Right ventricle myocardium superior (tissue), 1 donor: ENCODE measurements at regions not wholly inside any gene's neighbourhood (a gene's known extent, or its start where the extent isn't known, plus 50 kb on each side); places are given as distances from the start of the nearest gene placed in this dataset.

Experiments
- ATAC-seq: fragments of 200-7000 bp; cut with Tn5 transposase; one replicate; pipeline ENCODE4 v1.9.1; 2020; ENCODE audit warnings: mild to moderate bottlenecking; ENCODE audit not compliant: poor library complexity
- DNase-seq: peaks from one replicate; pipeline ENCODE4 v3.0.0-alpha.2; 2020
- intact Hi-C: fragments of 100-400 bp; cut with DNase I; formaldehyde crosslinking; loops from one replicate; pipeline ENCODE4 v1.11.2; 2022
- donor health status: DM: no; HTN: yes; CAD: no; lungs with severe emphysema.

DNA sequence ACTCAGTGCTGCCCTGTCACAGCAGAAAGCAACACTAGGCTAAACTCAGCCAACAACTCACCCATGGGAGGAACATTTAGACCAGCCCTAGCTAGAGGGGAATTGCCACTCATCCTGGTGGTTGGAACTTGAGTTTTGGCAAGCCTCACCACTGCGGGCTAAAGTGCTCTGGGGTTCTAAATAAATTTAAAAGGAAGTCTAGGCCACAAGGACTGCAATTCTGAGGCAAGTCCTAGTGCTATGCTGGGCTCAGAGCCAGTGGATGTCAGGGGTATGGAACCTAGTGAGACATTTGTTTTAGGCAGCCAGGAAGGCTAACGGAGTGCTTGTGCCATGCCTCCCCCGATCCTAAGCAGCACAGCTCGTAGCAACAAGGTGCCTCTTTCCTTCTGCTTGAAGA lies 78.0 kb downstream of the RGS13 start:
- ATAC-seq: no peak
- intact Hi-C loops: no loop called here
- DNase-seq: no peak

DNA sequence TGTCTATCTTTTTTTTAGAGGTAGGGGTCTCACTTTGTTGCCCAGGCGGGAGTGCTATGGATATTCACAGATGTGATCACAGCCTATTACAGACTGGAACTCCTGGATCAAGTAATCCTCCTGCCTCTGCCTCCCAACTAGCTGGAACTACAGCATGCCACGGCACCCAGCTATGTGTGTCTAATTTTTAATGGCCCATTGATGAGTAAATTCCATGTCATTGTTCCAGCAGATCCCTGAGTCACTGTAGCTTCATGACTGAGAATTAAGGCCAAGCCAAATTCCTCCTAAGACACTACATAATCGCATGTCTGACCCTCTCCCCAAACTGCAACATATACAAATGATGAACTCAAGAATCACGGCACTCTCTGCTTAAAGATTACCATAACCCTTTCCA lies 84.2 kb upstream of the RGS2 start:
- ATAC-seq (no peak), DNase-seq (no peak)
- intact Hi-C loops: no loop called here

DNA sequence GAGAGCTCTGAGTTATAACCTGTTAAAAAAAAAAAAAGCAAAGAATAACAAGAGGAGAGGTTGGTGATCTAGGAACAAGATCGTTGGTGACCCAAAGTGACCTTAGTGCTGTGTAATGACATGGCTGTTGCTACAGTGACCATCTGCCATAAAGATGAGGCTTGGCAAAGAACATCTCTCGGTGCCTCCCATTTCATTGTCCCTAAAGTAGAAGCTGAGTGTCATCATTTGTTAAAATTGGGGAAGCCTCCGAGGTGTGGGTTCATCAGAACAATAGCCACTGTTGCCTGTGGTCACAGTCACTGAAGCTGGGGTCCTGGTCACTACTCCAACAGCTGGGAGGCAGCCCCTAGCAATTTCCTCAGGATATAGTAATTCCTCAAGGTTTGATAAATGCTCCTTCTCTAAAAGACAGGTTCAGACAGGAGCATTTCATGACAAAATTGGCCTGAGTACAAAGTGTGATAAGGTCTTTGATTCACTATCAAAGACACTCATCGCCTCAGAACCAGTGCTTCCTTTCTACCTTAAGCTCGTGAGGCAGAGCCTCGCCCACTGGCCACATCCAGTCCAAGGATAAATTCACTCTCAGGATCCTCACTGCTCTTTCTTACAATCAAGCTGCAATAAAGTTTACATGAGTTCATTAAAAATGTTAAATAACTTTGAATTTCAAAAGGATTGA lies 81.9 kb upstream of the RGS2 start:
- no peak for DNase-seq
- intact Hi-C loops: no loop called here
- ATAC-seq: no peak

DNA sequence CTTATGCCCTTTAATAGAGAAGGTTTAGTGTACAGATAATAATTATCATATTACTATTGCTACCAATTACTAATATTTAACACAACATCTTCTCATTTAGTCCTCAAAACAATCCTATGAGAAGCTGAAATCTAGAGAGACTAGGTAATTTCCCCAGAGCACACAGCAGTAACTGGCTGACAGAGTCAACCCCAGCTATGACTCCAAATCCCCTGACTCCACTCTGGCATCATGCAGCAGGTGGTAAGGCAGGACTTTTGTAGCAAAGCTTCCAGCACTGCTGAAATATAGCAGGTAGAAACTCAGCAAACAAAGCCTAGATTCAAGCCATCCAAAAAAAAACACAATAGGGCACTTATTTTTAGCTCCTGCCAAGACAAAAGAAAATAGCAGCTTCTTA lies 79.3 kb upstream of the RGS2 start:
- intact Hi-C loops: no loop called here
- ATAC-seq (peak; percentile 64), DNase-seq (no peak)

DNA sequence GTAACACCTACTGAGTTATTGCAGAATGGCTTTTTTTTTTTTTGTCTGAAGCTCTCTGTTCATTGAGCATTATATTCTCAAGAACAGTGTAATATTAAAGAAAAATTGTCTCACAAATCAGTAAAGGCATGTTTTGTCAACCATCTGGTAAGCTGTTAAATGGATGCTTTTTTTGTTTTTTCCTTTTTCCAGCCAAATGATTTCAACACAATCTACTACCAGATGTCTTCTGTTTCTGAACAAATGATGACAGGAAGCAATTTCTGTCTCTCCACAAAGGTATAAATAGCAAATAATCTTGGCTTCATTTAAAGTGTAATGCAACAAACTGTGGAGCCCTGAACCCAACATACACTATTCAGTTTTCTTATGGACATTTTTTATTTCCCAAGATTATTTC lies 78.6 kb upstream of the RGS2 start:
- intact Hi-C loops: no loop called here
- DNase-seq: no peak
- ATAC-seq: peak; percentile 75

DNA sequence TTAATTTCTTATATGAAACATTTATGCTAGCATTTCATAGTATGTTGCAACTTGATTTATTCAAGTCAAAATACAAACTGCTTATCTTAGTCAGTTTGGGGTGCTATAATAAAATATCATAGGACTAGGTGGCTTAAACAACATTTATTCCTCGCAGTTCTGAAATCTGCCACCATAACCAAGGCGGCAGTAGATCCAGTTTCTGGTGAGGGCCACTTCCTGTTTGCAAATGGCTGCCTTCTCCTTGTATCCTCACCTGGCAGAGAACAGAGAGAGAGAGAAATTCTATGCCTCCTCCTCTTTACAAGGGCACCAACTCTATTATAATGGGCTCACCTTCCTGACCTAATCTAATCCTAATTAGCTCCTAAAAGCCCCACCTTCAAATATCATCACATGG lies 76.1 kb upstream of the RGS2 start:
- intact Hi-C loops: no loop called here
- DNase-seq (no peak), ATAC-seq (no peak)

DNA sequence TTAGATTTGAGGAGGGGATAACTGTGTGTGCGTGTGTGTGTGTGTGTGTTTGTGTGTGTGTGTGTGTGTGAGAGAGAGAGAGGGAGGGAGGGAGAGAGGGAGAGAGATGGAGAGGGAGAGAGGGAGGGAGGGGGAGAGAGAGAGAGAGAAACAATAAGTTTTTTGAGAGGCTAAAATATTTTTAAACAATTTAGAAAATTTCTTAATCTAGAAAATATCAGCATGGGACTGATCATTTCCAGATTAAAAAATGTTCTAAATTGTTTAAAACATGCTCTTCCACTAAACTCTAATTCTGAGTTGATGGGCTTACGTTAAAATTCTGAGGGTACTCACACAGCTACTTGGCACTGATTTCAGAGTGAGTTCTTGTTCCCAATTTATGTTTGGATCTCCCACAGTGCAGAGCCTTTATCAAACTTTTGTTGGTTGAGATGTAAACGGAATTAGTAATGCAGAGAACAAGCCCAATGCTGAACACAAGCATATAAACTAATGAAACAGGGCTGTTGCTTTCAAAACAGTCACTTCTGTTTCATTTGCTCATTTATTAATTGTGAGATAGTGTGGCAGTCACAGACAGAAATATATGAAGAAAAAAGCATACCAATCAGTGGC lies 73.4 kb upstream of the RGS2 start:
- intact Hi-C loops: no loop called here
- ATAC-seq (no peak), DNase-seq (no peak)

DNA sequence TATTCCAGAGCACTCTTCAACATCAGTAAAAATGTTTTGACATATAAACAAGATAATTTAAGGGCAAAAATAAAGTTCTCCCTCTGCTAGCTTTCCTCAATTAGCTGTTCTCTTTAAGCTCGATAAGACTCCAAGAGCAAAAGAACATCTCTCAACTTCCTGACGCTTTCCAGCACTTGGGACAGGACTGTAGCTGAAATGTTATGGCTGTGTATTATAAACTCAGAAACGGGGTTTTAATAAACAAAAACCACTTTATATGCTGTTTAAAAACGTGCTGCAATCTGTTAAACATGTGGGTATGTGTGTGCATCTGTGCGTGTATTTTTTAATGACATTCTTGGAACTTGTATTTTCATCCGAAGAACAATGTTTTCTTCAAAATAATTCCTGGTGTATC lies 71.5 kb upstream of the RGS2 start:
- ATAC-seq: no peak
- intact Hi-C loops: no loop called here

DNA sequence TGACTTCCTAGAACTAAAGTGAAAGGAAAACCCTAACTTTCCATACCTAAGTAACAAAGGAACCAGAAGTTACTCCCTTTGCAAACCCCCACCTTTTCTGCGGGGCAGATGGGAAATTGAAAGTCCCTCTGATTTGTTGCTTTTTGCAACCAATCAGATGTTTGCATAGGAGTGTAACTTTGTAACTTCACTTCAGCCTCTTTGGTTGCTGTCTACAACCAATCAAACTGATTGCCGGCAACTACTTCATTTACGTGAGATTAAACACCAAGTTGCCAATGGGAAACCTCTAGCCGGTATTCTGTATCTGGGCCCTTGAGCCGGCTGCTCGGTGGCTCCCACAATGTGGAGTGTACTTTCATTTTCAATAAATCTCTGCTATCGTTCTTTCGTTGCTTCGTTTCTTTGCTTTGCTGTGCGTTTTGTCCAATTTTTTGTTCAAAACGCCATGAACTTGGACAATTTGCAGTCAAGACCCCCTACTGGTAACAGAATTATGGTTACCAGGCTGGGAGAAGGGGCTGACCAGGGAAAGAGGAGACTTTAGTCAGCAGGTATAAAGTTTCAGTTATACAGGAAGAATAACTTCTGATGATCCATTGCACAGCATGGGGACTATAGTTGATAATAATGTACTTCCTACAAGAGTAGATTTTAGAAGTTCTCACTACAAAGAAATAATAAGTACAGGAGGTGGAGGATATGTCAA lies 69.2 kb upstream of the RGS2 start:
- no peak for ATAC-seq
- DNase-seq: no peak
- intact Hi-C loops: no loop called here

More for the DNA sequence above, 71.5 kb upstream of the RGS2 start:
- DNase-seq: no peak

DNA sequence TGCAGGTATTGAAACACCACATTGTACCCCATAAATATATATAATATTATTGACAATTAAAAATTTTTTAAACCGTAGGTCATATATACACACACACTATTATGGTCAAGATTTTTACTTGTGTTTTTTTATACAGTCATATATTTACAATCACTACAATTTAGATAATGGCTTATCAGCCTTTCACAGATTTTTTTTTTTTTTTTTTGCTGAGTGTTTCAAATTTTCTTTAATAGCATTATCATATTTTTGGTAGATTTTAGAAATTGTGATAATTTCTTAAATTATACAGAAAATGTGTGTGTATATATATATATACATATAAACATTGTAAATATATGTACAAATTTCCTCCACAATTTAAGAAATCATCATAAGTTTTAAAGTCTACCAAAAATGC lies 68.6 kb upstream of the RGS2 start:
- ATAC-seq (no peak), DNase-seq (no peak)
- intact Hi-C loops: no loop called here

DNA sequence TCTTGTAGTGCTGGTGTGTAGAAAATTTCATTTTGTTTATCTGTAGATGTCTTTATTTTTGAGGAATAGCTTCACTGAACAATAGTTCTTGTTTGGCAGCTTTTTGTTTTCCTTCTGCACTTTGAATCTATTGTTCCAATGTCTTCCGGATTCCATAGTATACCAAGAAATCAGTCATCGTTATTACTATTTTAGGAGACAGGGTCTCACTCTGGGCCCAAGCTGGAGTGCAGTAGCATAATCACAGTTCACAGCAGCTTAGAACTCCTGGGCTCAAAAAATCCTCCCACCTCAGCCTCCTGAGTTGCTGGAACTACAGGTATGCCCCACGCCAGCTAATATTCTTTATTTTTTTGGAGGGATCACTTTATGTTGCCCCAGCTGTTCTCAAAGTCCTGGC lies 67.7 kb upstream of the RGS2 start:
- ATAC-seq (no peak), DNase-seq (no peak)
- intact Hi-C loops: no loop called here

DNA sequence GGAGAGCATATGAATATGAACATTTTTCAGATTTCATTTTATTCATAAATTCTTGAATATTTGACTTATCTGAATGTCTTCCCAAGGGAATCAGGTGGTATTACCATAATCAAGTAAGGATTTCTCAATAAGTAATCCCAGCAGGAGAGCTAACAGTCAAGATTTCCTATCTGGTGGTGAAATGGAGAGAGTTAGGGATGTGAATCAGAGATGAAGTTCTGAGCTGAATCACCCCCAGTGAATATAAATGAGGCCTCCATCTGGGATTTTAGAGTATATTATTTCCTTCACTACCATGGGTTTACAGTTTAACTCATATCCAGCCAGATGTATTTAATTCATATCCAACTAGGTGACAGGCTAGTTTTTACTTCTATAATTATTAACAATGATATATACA lies 61.5 kb upstream of the RGS2 start:
- ATAC-seq (no peak), DNase-seq (no peak)
- intact Hi-C loops: no loop called here

DNA sequence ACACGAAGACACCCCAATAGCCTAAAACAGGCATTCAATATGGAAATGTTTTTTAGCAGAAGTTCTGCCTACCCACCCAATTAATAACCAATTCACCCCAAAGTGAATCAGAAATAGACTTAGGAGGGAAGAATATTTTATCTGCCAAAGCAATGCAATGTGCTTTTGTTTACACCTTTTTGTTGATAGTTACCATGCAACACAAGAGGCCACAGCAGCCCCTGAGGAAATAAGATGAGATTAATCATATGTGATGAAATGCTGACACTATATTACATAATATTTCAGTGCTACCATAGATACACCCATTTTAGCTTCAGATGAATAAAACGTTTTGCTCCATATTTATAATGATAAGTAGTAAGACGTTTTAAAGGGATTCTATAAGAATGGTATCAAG lies 60.9 kb upstream of the RGS2 start:
- intact Hi-C loops: no loop called here
- DNase-seq (no peak), ATAC-seq (peak; percentile 69)

DNA sequence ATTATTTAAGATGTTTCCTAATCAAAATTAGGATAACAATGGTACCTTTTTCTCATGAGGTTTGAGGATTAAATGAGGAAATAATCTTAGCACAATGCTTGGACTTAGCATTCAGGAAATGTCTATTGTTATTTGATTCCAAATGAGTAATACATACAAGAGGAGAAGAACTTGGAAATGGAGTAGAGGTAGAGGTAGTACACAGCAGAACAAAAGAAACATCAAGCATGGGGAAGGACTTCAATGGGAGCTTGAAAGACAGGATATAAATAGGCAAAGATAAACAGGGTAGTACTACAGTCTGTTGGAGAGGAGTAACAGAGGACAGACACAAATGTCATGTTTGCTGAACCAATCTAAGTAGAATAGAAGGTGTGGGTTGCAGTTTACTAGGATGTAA lies 59.5 kb upstream of the RGS2 start:
- intact Hi-C loops: no loop called here
- ATAC-seq: peak; percentile 93
- no peak for DNase-seq

DNA sequence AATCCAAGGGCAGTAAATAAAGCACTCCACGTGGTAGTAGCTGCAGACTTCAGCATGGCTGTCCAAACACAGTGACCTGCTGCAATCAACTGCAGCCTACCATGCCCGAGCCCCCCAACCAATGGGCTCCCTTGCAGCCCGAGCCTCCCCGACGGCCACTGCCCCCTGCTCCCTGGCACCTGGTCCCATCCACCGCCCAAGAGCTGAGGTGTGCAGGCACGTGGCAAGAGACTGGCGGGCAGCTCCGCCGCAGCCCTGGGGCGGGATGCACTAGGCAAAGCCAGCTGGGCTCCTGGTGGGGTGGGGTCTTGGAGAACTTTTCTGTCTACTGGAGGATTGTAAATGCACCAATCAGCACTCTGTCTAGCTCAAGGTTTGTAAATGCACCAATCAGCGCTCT lies 57.6 kb upstream of the RGS2 start:
- ATAC-seq (no peak), DNase-seq (no peak)
- intact Hi-C loops: no loop called here

DNA sequence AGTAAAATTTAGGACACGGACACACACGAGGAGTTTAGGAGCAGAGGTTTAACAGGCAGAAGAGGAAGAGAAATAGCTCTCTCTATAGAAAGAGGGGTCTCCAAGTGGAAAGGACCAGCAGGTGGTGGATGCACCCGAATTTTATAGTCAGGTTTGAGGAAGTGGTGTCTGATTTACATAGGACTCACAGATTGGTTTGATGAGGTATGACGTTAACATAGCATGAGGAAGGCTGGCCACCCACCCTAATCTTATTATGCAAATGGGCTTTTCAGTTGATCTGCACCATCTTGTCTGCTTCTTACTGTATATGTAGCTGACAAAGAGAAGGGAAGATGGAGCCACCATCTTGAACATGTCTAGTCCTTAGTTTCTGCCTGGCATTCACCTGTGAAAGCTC lies 52.5 kb upstream of the RGS2 start:
- intact Hi-C loops: no loop called here
- DNase-seq: no peak
- no peak for ATAC-seq

DNA sequence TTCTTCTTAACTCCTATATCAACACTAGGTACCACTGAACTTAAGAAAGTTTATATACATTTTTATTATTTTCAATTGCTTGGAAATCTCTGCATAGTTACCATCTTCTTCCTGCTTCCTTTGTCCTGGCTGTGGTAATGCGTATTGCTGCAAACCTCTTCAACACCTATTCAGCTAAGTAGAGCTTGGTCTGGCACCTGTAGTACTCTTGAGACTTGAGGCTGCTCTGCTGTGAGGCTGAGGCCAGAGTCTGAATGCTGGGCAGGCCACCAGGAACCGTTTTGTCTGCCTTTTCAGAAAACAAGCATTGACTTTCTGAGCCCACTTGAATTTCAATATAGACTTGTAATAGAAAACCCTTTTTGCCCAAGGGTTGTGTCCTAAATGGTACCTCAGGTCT lies 52.0 kb upstream of the RGS2 start:
- intact Hi-C loops: no loop called here
- no peak for ATAC-seq
- DNase-seq: no peak

DNA sequence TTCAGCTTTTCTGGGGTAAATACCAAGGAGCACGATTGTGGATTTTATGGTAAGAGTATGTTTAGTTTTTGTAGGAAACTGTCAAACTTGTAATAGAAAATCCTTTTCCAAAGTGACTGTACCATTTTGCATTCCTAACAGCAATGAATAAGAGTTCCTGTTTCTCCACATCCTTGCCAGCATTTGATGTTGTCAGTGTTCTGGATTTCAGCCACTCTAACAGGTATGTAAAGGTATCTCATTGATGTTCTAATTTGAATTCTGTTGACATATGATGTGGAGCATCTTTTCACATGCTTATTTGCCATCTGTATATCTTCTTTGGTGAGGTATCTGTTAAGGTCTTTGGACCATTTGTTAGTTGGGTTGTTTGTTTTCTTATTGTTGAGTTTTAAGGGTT lies 50.3 kb upstream of the RGS2 start:
- ATAC-seq (no peak), DNase-seq (no peak)
- intact Hi-C loops: no loop called here
